CD14-positive monocyte (primary cell): ENCODE measurements at regions not wholly inside any gene's neighbourhood (a gene's known extent, or its start where the extent isn't known, plus 50 kb on each side); places are given as distances from the start of the nearest gene placed in this dataset.

Experiments
- DNase-seq, 3 donors: peaks; one replicate each; pipeline ENCODE4 v3.0.0-alpha.2; 2011 to 2022
- H2AFZ ChIP-seq: 2 replicates; pipeline ENCODE4 v1.6.0; 2012; ENCODE audit warnings: mild to moderate bottlenecking, low read depth, low read length, inconsistent platforms; ENCODE audit not compliant: insufficient read depth, poor library complexity, severe bottlenecking
- H3K27ac ChIP-seq, 2 donors: 1 replicate in 1 of 2; 2 replicates in 1 of 2; pipeline ENCODE4 v1.5.1; 2012 to 2013; ENCODE audit warnings: low read length in 2 of 2, control low read depth in 1 of 2, inconsistent platforms in 1 of 2, low read depth in 1 of 2, mild to moderate bottlenecking in 1 of 2
- H3K27me3 ChIP-seq, 2 donors: one replicate each; pipeline versions ENCODE4 v1.6.0 to v1.6.1; 2011 to 2013; ENCODE audit warnings: low read length in 2 of 2; ENCODE audit not compliant: control insufficient read depth in 2 of 2, insufficient read depth in 2 of 2
- H3K36me3 ChIP-seq, 2 donors: replicated peaks in 1 of 2; 1 replicate in 1 of 2; 2 replicates in 1 of 2; pipeline versions ENCODE4 v1.5.1 to v1.6.1; 2012 to 2013; ENCODE audit warnings: low read length in 2 of 2, control low read depth in 1 of 2, inconsistent platforms in 1 of 2, mild to moderate bottlenecking in 1 of 2; ENCODE audit not compliant: insufficient read depth in 2 of 2, control insufficient read depth in 1 of 2
- H3K4me1 ChIP-seq, 2 donors: 1 replicate in 1 of 2; 2 replicates in 1 of 2; pipeline versions ENCODE4 v1.5.1 to v1.6.1; 2012 to 2013; ENCODE audit warnings: low read length in 2 of 2, control low read depth in 1 of 2, inconsistent platforms in 1 of 2, mild to moderate bottlenecking in 1 of 2, moderate library complexity in 1 of 2; ENCODE audit not compliant: insufficient read depth in 2 of 2, control insufficient read depth in 1 of 2
- H3K4me2 ChIP-seq: replicated peaks from 2 replicates; pipeline ENCODE3; 2012; ENCODE audit warnings: low read length, moderate library complexity, mild to moderate bottlenecking; ENCODE audit not compliant: poor library complexity, severe bottlenecking; ENCODE audit errors: extremely low read depth
- H3K4me3 ChIP-seq, 3 experiments: fragments of 200-600 bp in 1 of 3; sonication (generic) in 1 of 3; replicated peaks in 1 of 3; 1 replicate in 2 of 3; 2 replicates in 1 of 3; pipeline ENCODE4 v1.5.1; 2011 to 2013; ENCODE audit warnings: low read length in 3 of 3, mild to moderate bottlenecking in 3 of 3, control low read depth in 2 of 3, low read depth in 2 of 3, inconsistent platforms in 1 of 3, moderate library complexity in 1 of 3
- H3K79me2 ChIP-seq: 2 replicates; pipeline ENCODE4 v1.6.0; 2012; ENCODE audit warnings: mild to moderate bottlenecking, control low read depth, inconsistent platforms, low read length, moderate library complexity; ENCODE audit not compliant: insufficient read depth
- H3K9ac ChIP-seq: 2 replicates; pipeline ENCODE4 v1.6.0; 2017; ENCODE audit warnings: low read length, mild to moderate bottlenecking; ENCODE audit not compliant: insufficient read depth, poor library complexity, severe bottlenecking
- H3K9me3 ChIP-seq, 2 donors: replicated peaks in 1 of 2; 1 replicate in 1 of 2; 2 replicates in 1 of 2; pipeline versions ENCODE4 v1.5.1 to v1.6.1; 2012 to 2013; ENCODE audit warnings: low read length in 2 of 2, control low read depth in 1 of 2; ENCODE audit not compliant: control insufficient read depth in 1 of 2, insufficient read depth in 1 of 2
- H4K20me1 ChIP-seq: 2 replicates; pipeline ENCODE4 v1.6.0; 2012; ENCODE audit warnings: mild to moderate bottlenecking, low read length, control low read depth, moderate library complexity; ENCODE audit not compliant: insufficient read depth
- H3K27ac Mint-ChIP-seq, 7 donors: one replicate each; pipeline ENCODE4 v1.8.0; 2020; ENCODE audit warnings: mild to moderate bottlenecking in 7 of 7, mixed read lengths in 7 of 7, moderate library complexity in 6 of 7, inconsistent platforms in 2 of 7
- H3K27me3 Mint-ChIP-seq, 3 donors: one replicate each; pipeline ENCODE4 v1.8.0; 2021 to 2022; ENCODE audit warnings: low read depth in 3 of 3, mild to moderate bottlenecking in 3 of 3, mixed read lengths in 3 of 3, moderate library complexity in 3 of 3, inconsistent platforms in 1 of 3
- H3K36me3 Mint-ChIP-seq, 2 donors: one replicate each; pipeline ENCODE4 v1.8.0; 2020; ENCODE audit warnings: mixed read lengths in 2 of 2, inconsistent platforms in 1 of 2, mild to moderate bottlenecking in 1 of 2
- H3K4me1 Mint-ChIP-seq: one replicate; pipeline ENCODE4 v1.8.0; 2020; ENCODE audit warnings: mild to moderate bottlenecking, mixed read lengths
- H3K4me3 Mint-ChIP-seq, 2 donors: one replicate each; pipeline ENCODE4 v1.8.0; 2020; ENCODE audit warnings: mild to moderate bottlenecking in 2 of 2, mixed read lengths in 2 of 2, moderate library complexity in 1 of 2
- H3K9me3 Mint-ChIP-seq, 7 donors: one replicate each; pipeline ENCODE4 v1.8.0; 2020 to 2022; ENCODE audit warnings: mixed read lengths in 7 of 7, mild to moderate bottlenecking in 6 of 7, moderate library complexity in 6 of 7, inconsistent platforms in 2 of 7
- CTCF ChIP-seq: fragments of 200-600 bp; IDR thresholded peaks from one replicate; pipeline ENCODE4 v1.8.0; 2022; ENCODE audit warnings: antibody characterized with exemption, mild to moderate bottlenecking
- WGBS: methylation state at CpG from one replicate; pipeline ENCODE4 v1.1.5; 2013; ENCODE audit warnings: missing lambda C conversion rate; ENCODE audit not compliant: insufficient coverage; 5-methylcytosine and 5-hydroxymethylcytosine counted together
- intact Hi-C, 2 donors: fragments of 100-400 bp; cut with micrococcal nuclease; formaldehyde crosslinking; loops; one replicate each; pipeline versions ENCODE4 v1.15.0 to v1.15.1; 2023

GRCh38 chr5:89546657-89547056 lies 663.7 kb upstream of the MEF2C start:
- peak; percentile 6 to 12 (median 6) for DNase-seq
- H3K27me3 ChIP-seq, result no peaks in the 10 kb centered on the region
- H2AFZ ChIP-seq, result no peak overlapping the region
- no peaks in the 10 kb centered on the region for H3K36me3 ChIP-seq
- intact Hi-C loops, result no loop called here
- H3K4me2 ChIP-seq, result no peak overlapping the region
- Mint-ChIP-seq H3K9me3 (peaks cover 0 to 3% (median 0%) of the 10 kb centered on the region in 7 donors), H3K4me3 (no peak overlapping the region), H3K27me3 (no peaks in the 10 kb centered on the region), H3K4me1 (peaks cover 4% of the 10 kb centered on the region), H3K36me3 (no peaks in the 10 kb centered on the region), H3K27ac (no peak overlapping the region)
- H3K9me3 ChIP-seq, result no peaks in the 10 kb centered on the region
- no peaks in the 10 kb centered on the region for H4K20me1 ChIP-seq
- H3K79me2 ChIP-seq, result no peaks in the 10 kb centered on the region
- no peaks in the 10 kb centered on the region for H3K4me1 ChIP-seq
- WGBS, result no CpG with 5 or more reads among the region's 1 CpG
- TF ChIP-seq CTCF, result no peak
- H3K27ac ChIP-seq, result no peak overlapping the region
- no peak overlapping the region for H3K9ac ChIP-seq
- H3K4me3 ChIP-seq, result no peak overlapping the region

GRCh38 chr5:89545626-89546025 lies 662.6 kb upstream of the MEF2C start:
- H3K27me3 ChIP-seq, result no peaks in the 10 kb centered on the region
- H3K9ac ChIP-seq, result no peak overlapping the region
- H3K4me3 ChIP-seq, result no peak overlapping the region
- H3K36me3 ChIP-seq, result no peaks in the 10 kb centered on the region
- no peaks in the 10 kb centered on the region for H3K79me2 ChIP-seq
- H4K20me1 ChIP-seq, result no peaks in the 10 kb centered on the region
- no peak overlapping the region for H3K4me3 Mint-ChIP-seq
- H3K4me1 ChIP-seq, result no peaks in the 10 kb centered on the region
- no peaks in the 10 kb centered on the region for H3K36me3 Mint-ChIP-seq
- H3K9me3 Mint-ChIP-seq, result peaks cover 0 to 3% (median 0%) of the 10 kb centered on the region in 7 donors
- H3K4me1 Mint-ChIP-seq, result peaks cover 4% of the 10 kb centered on the region
- no peak overlapping the region for H2AFZ ChIP-seq
- peak overlapping the region in 1 of 7 donors; percentile 24 for H3K27ac Mint-ChIP-seq
- WGBS, result 93% methylated on average over 4 of the region's 5 CpGs
- intact Hi-C loops, result no loop called here
- DNase-seq, result no peak
- H3K27ac ChIP-seq, result no peak overlapping the region
- H3K9me3 ChIP-seq, result no peaks in the 10 kb centered on the region
- H3K4me2 ChIP-seq, result no peak overlapping the region
- TF ChIP-seq CTCF, result no peak
- no peaks in the 10 kb centered on the region for H3K27me3 Mint-ChIP-seq
